K562 (cell line): ENCODE measurements at regions not wholly inside any gene's neighbourhood (a gene's known extent, or its start where the extent isn't known, plus 50 kb on each side); places are given as distances from the start of the nearest gene placed in this dataset.

Source experiments
- ATAC-seq: fragments of 200-7000 bp; cut with Tn5 transposase; 3 replicates; pipeline ENCODE4 v1.9.1; 2020; ENCODE audit warnings: moderate library complexity
- BruUV-seq: library from RNA; stranded (reverse); fragments of 400-500 nt; replicated peaks from 2 replicates; lab custom pipeline; 2021; lab: Mats Ljungman, UMichigan
- CTCF ChIA-PET: fragments of 300-600 bp; formaldehyde crosslinking; extraction: SDS; loops from one replicate; lab custom pipeline; 2021; ENCODE audit warnings: low intra/inter-chr PET ratio; lab: Yijun Ruan, JAX
- POLR2A ChIA-PET: fragments of 300-600, 350-650 bp; sonication (Branson Sonifier 250); formaldehyde crosslinking; extraction: SDS; loops from one replicate; lab custom pipeline; 2021; ENCODE audit warnings: antibody characterized with exemption, inconsistent platforms; lab: Yijun Ruan, JAX
- DNase-seq, 4 experiments: peaks; one replicate each; pipeline versions ENCODE4 v3.0.0 to v3.0.0-alpha.2; 2011 to 2018; ENCODE audit warnings: low spot score in 3 of 4, mixed read lengths in 3 of 4; ENCODE audit errors: extremely low read depth in 1 of 4
- FAIRE-seq: peaks from 2 replicates; lab custom pipeline; 2011; peaks lifted over from hg19 to GRCh38; lab: Jason Lieb, UNC
- H2AFZ ChIP-seq: 2 replicates; pipeline ENCODE4 v1.6.0; 2011; ENCODE audit warnings: low read depth, low read length, control low read depth, inconsistent platforms
- H3K27ac ChIP-seq: fragments of 200-600 bp; 3 replicates; pipeline ENCODE4 v1.8.0; 2011; ENCODE audit warnings: low read depth, mild to moderate bottlenecking, control low read depth, inconsistent platforms, low read length, moderate library complexity, mixed read lengths; ENCODE audit errors: extremely low read depth
- H3K27me3 ChIP-seq, 2 experiments: fragments of 300-600 bp in 1 of 2; 2 replicates in 1 of 2; 3 replicates in 1 of 2; pipeline versions ENCODE4 v1.6.0 to v1.8.0; 2011; ENCODE audit warnings: inconsistent platforms in 2 of 2, low read length in 2 of 2, mild to moderate bottlenecking in 1 of 2, mixed read lengths in 1 of 2, moderate library complexity in 1 of 2; ENCODE audit not compliant: control insufficient read depth in 2 of 2, insufficient read depth in 2 of 2
- H3K36me3 ChIP-seq: fragments of 300-600 bp; 3 replicates; pipeline ENCODE4 v1.8.0; 2011; ENCODE audit warnings: mild to moderate bottlenecking, low read length, inconsistent platforms; ENCODE audit not compliant: control insufficient read depth, insufficient read depth
- H3K4me1 ChIP-seq, 2 experiments: fragments of 200-600 bp in 1 of 2; replicated peaks in 1 of 2; 2 replicates in 1 of 2; 3 replicates in 1 of 2; pipeline versions ENCODE4 v1.5.1 to v1.8.0; 2011; ENCODE audit warnings: inconsistent platforms in 2 of 2, low read length in 2 of 2, mild to moderate bottlenecking in 1 of 2, mixed read lengths in 1 of 2, moderate library complexity in 1 of 2; ENCODE audit not compliant: control insufficient read depth in 2 of 2, insufficient read depth in 2 of 2
- H3K4me2 ChIP-seq: 2 replicates; pipeline ENCODE4 v1.6.1; 2011; ENCODE audit warnings: low read length, control low read depth, inconsistent platforms, mixed read lengths; ENCODE audit not compliant: insufficient read depth
- H3K4me3 ChIP-seq: fragments of 200-600 bp; sonication (generic), shearing (Covaris generic); 2 replicates; pipeline ENCODE4 v1.5.1; 2016; ENCODE audit warnings: control low read depth, inconsistent platforms
- H3K79me2 ChIP-seq: fragments of 200-600 bp; 3 replicates; pipeline ENCODE4 v1.8.0; 2011; ENCODE audit warnings: low read length, inconsistent platforms; ENCODE audit not compliant: control insufficient read depth, insufficient read depth
- H3K9ac ChIP-seq, 2 experiments: 2 replicates each; pipeline versions ENCODE4 v1.6.0 to v1.6.1; 2011; ENCODE audit warnings: low read depth in 2 of 2, low read length in 2 of 2, control low read depth in 1 of 2, inconsistent platforms in 1 of 2, mild to moderate bottlenecking in 1 of 2, mixed read lengths in 1 of 2; ENCODE audit not compliant: insufficient read depth in 1 of 2
- H3K9me1 ChIP-seq: one replicate; pipeline ENCODE4 v1.6.0; 2011; ENCODE audit warnings: inconsistent platforms, mild to moderate bottlenecking, low read length, moderate library complexity; ENCODE audit not compliant: control insufficient read depth, insufficient read depth
- H3K9me3 ChIP-seq: replicated peaks from 2 replicates; pipeline ENCODE4 v1.5.1; 2011; ENCODE audit warnings: low read depth, low read length, inconsistent platforms; ENCODE audit not compliant: control insufficient read depth, insufficient read depth
- H4K20me1 ChIP-seq: replicated peaks from 2 replicates; pipeline ENCODE4 v1.6.1; 2011; ENCODE audit warnings: low read length, inconsistent platforms, mixed read lengths; ENCODE audit not compliant: control insufficient read depth, insufficient read depth
- CTCFL ChIP-seq: IDR thresholded peaks from 2 replicates; pipeline ENCODE4 v1.6.1; 2011; ENCODE audit warnings: borderline replicate concordance, low read depth, mild to moderate bottlenecking, moderate library complexity, low read length; ENCODE audit not compliant: insufficient read depth, poor library complexity, severe bottlenecking
- ELK1 ChIP-seq: sonication (generic); formaldehyde crosslinking; IDR thresholded peaks from 2 replicates; pipeline ENCODE4 v1.8.1; 2022; ENCODE audit warnings: missing genetic modification reagents
- HOXB6 ChIP-seq: fragments of 250-450 bp; sonication (Bioruptor Pico); IDR thresholded peaks from 2 replicates; pipeline ENCODE4 v1.5.1; 2022; ENCODE audit warnings: mild to moderate bottlenecking, borderline replicate concordance
- POLR2B ChIP-seq: fragments of 450-650 bp; IDR thresholded peaks from 2 replicates; pipeline ENCODE4 v1.6.1; 2018; ENCODE audit warnings: low read depth; ENCODE audit not compliant: partially characterized antibody
- SMAD3 ChIP-seq: fragments of 450-650 bp; formaldehyde crosslinking; conservative IDR thresholded peaks from 2 replicates; pipeline ENCODE4 v1.4.0; 2020; ENCODE audit warnings: mild to moderate bottlenecking
- ZNF75A ChIP-seq: fragments of 450-650 bp; formaldehyde crosslinking; IDR thresholded peaks from 2 replicates; pipeline ENCODE4 v1.4.0; 2020; ENCODE audit warnings: mild to moderate bottlenecking
- ZNF79 ChIP-seq: fragments of 250-450 bp; sonication (Bioruptor Pico); IDR thresholded peaks from 2 replicates; pipeline ENCODE4 v1.4.0; 2020; ENCODE audit warnings: low read depth, mild to moderate bottlenecking, moderate library complexity
- WGBS: fragments of 100-300 bp; shearing (Covaris generic); methylation state at CpG from one replicate; pipeline ENCODE4 v1.1.6; 2016; ENCODE audit warnings: low coverage, mixed read lengths; ENCODE audit not compliant: insufficient coverage; ENCODE audit errors: missing lambda C conversion rate; 5-methylcytosine and 5-hydroxymethylcytosine counted together
- in situ Hi-C: fragments of 300-500 bp; cut with MboI; formaldehyde crosslinking; loops from 4 replicates; pipeline ENCODE4 v1.15.0; 2018; ENCODE audit warnings: inconsistent platforms, mixed read lengths
- intact Hi-C: fragments of 100-400 bp; cut with micrococcal nuclease; formaldehyde crosslinking; loops from 2 replicates; pipeline ENCODE4 v1.14.2; 2022

- ChIA-PET CTCF (no interaction called here), POLR2A (no interaction called here)
- Histone ChIP-seq H3K36me3 (no peaks in the 10 kb centered on the region), H3K27ac (no peak overlapping the region), H3K4me3 (no peak overlapping the region), H3K9ac (no peak overlapping the region), H2AFZ (no peak overlapping the region), H3K4me2 (no peak overlapping the region), H3K4me1 (no peaks in the 10 kb centered on the region), H3K9me3 (no peaks in the 10 kb centered on the region; the same call in 1 of the 2 replicates), H4K20me1 (no peaks in the 10 kb centered on the region), H3K79me2 (no peaks in the 10 kb centered on the region), H3K9me1 (no peaks in the 10 kb centered on the region), H3K27me3 (no peaks in the 10 kb centered on the region)
- ATAC-seq (no peak), DNase-seq (no peak), FAIRE-seq (no peak)
- TF ChIP-seq SMAD3 (CRISPR knock-in tag) (no peak), ZNF75A (CRISPR knock-in tag) (no peak)
- in situ Hi-C loops (no loop called here), intact Hi-C loops (no loop called here)
- 0% methylated on average over 2 of the region's 2 CpGs for WGBS
- no TSS peak for BruUV-seq
Observed at GRCh38 chr2:19525313-19525712, 166.9 kb upstream of the OSR1 start.

GRCh38 chr2:19519045-19519444 lies 160.6 kb upstream of the OSR1 start:
- no peaks in the 10 kb centered on the region for H3K79me2 ChIP-seq
- 3% methylated on average over 2 of the region's 2 CpGs for WGBS
- no peaks in the 10 kb centered on the region for H3K36me3 ChIP-seq
- no peaks in the 10 kb centered on the region for H3K9me3 ChIP-seq
- intact Hi-C loops = no loop called here
- DNase-seq = no peak
- CTCF ChIA-PET = no interaction called here
- BruUV-seq = no TSS peak
- no peak overlapping the region for H2AFZ ChIP-seq
- H3K27ac ChIP-seq = no peak overlapping the region
- TF ChIP-seq POLR2B = no peak
- TF ChIP-seq HOXB6 = no peak
- no peak for TF ChIP-seq ELK1 (CRISPR knock-in tag)
- TF ChIP-seq CTCFL = no peak
- TF ChIP-seq ZNF79 (CRISPR knock-in tag) = no peak
- TF ChIP-seq, all 486 proteins: peak for 0
- no peaks in the 10 kb centered on the region for H4K20me1 ChIP-seq
- no peak overlapping the region for H3K4me3 ChIP-seq
- POLR2A ChIA-PET = no interaction called here
- no peaks in the 10 kb centered on the region for H3K27me3 ChIP-seq
- FAIRE-seq (no peak), ATAC-seq (no peak)
- H3K9ac ChIP-seq = no peak overlapping the region
- no peaks in the 10 kb centered on the region for H3K4me1 ChIP-seq
- H3K4me2 ChIP-seq = no peak overlapping the region
- H3K9me1 ChIP-seq = no peaks in the 10 kb centered on the region
- in situ Hi-C loops = no loop called here
